Spleen (tissue), 3 donors: ENCODE measurements at regions not wholly inside any gene's neighbourhood (a gene's known extent, or its start where the extent isn't known, plus 50 kb on each side); places are given as distances from the start of the nearest gene placed in this dataset.

Experiments
- POLR2A ChIP-seq, 3 donors: fragments of 450-650 bp; IDR thresholded peaks; one replicate each; pipeline ENCODE4 v1.5.1; 2017; ENCODE audit warnings: antibody characterized with exemption in 3 of 3, mild to moderate bottlenecking in 1 of 3
- POLR2AphosphoS5 ChIP-seq, 3 donors: sonication (generic); formaldehyde crosslinking; IDR thresholded peaks; one replicate each; pipeline ENCODE4 v1.5.1; 2017; ENCODE audit warnings: antibody characterized with exemption in 3 of 3

GRCh38 chr2:75828826-75829225, 118.1 kb upstream of the GCFC2 start:
- TF ChIP-seq POLR2AphosphoS5 (IDR thresholded peaks at IDR 0.05) (no peak), POLR2A (IDR thresholded peaks at IDR 0.05) (no peak)
